Adrenal gland (tissue), 5 donors: ENCODE measurements at regions not wholly inside any gene's neighbourhood (a gene's known extent, or its start where the extent isn't known, plus 50 kb on each side); places are given as distances from the start of the nearest gene placed in this dataset.

Experiments used
- CTCF ChIP-seq, 6 experiments: fragments of 450-650 bp in 4 of 6; fragments of 200-600 bp in 2 of 6; sonication (generic) in 1 of 6; IDR thresholded peaks; 1 replicate in 5 of 6; 2 replicates in 1 of 6; pipeline versions ENCODE4 v1.5.1 to v1.8.0; 2016 to 2021; ENCODE audit warnings: antibody characterized with exemption in 6 of 6, mild to moderate bottlenecking in 2 of 6, moderate library complexity in 1 of 6
- POLR2A ChIP-seq, 2 donors: fragments of 450-650 bp; IDR thresholded peaks; one replicate each; pipeline ENCODE4 v1.6.1; 2017; ENCODE audit warnings: antibody characterized with exemption in 2 of 2, mild to moderate bottlenecking in 2 of 2, moderate library complexity in 1 of 2
- donor health status: DM: no; HTN: no; CAD: no.

- TF ChIP-seq CTCF (IDR thresholded peaks at IDR 0.05) (no peak), POLR2A (IDR thresholded peaks at IDR 0.05) (no peak)
Observed at GRCh38 chr5:56515011-56515410, 281.9 kb upstream of the ANKRD55 start.
